ENCODE measurements at regions not wholly inside any gene's neighbourhood (a gene's known extent, or its start where the extent isn't known, plus 50 kb on each side); places are given as distances from the start of the nearest gene placed in this dataset.

DNA sequence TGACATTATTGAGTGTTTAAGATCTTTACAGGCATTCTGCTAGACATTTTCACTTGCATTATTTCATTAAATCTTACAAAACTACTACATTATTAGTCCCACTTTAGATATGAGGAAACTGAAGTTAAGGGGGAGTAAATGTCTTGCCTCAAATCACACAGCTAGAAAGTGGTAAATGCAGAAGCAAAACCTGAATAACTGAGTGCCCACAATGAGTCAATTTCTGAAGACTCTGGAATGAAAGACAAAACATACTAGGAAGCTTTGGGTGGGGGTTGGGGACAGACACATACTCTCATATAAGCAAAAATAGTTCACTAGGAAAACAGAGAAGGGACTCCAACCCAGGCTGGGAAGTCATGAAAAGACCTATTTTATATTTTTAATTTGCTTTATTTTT lies 214.4 kb upstream of the LRATD1 start:
- Mint-ChIP-seq H3K36me3 (ENCODE audit: low read depth) (no peaks in the 10 kb centered on the region), H3K4me3 (ENCODE audit: low read depth) (no peak overlapping the region), H3K27ac (no peak overlapping the region), H3K4me1 (ENCODE audit: low read depth) (no peaks in the 10 kb centered on the region), H3K27me3 (ENCODE audit: low read depth) (no peaks in the 10 kb centered on the region), H3K9me3 (peaks cover 18% of the 10 kb centered on the region)
- intact Hi-C loops (cut with micrococcal nuclease) = no loop called here
- DNase-seq (ENCODE audit: low spot score) = no peak

GRCh38 chr2:14420851-14421250 lies 211.7 kb upstream of the LRATD1 start:
- Mint-ChIP-seq H3K4me1 (ENCODE audit: low read depth) (no peaks in the 10 kb centered on the region), H3K27ac (no peak overlapping the region), H3K9me3 (peaks cover 9% of the 10 kb centered on the region), H3K36me3 (ENCODE audit: low read depth) (no peaks in the 10 kb centered on the region), H3K27me3 (ENCODE audit: low read depth) (no peaks in the 10 kb centered on the region), H3K4me3 (ENCODE audit: low read depth) (no peak overlapping the region)
- DNase-seq (ENCODE audit: low spot score) = no peak
- intact Hi-C loops (cut with micrococcal nuclease) = no loop called here

DNA sequence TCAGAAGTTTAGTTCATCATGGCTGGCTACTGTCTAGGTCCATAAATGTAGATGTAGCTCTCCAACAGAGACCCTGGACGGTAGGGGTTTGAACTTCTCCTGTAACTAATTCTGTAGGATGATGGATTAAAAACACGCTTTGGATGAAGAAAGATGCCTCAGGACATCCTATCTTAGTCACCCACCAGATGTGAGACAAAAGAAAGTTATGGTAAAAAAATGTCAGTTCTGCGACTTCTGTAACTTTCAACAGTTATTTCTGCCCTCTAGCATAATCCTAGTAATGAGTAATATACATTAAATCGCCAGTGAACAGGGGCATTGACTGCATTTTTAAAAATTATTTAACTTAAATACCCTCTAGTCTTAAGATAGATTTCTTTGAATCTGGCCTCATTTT lies 210.1 kb upstream of the LRATD1 start:
- no peaks in the 10 kb centered on the region for H3K4me1 Mint-ChIP-seq (ENCODE audit: low read depth)
- H3K27me3 Mint-ChIP-seq (ENCODE audit: low read depth) = no peaks in the 10 kb centered on the region
- intact Hi-C loops (cut with micrococcal nuclease) = no loop called here
- no peak overlapping the region for H3K4me3 Mint-ChIP-seq (ENCODE audit: low read depth)
- H3K9me3 Mint-ChIP-seq = peaks cover 9% of the 10 kb centered on the region
- no peak overlapping the region for H3K27ac Mint-ChIP-seq
- no peak for DNase-seq (ENCODE audit: low spot score)
- H3K36me3 Mint-ChIP-seq (ENCODE audit: low read depth) = no peaks in the 10 kb centered on the region

DNA sequence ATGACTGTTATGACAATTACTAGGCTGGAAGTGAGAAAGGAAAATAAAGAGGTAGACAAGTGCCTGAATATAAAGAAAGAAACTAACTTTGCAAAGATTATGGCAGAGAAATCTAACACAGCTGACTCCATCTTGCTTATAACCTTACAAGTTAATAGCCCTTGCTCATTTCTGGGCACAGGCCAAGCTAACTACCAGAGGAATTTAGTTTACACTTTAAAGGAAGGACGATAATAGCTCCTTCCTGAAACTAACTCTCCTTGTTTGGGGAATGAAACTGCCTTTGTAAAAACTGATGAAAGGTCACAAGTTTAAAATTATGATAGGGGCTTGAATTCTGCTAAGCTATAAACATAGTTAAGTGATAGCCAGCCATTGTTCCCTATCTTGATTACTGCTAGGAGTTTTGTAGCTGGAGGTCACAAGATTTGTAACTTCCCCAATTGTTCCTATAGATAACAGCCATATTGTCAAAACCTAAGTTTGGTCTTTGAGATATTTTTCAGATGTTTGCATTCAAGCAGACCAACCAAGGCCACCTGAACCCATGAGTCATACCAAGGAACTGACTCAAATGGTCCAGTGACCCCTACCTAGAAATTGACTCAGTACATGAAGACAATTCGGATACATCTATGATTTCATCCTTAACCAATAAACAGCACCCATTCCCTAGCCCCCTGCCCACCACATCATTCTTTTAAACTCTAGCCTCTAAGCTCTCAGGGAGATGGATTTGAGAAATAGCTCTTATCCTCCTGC lies 209.2 kb upstream of the LRATD1 start:
- no peak for DNase-seq (ENCODE audit: low spot score)
- intact Hi-C loops (cut with micrococcal nuclease) = no loop called here
- H3K36me3 Mint-ChIP-seq (ENCODE audit: low read depth) = no peaks in the 10 kb centered on the region
- no peak overlapping the region for H3K27ac Mint-ChIP-seq
- no peak overlapping the region for H3K4me3 Mint-ChIP-seq (ENCODE audit: low read depth)
- no peaks in the 10 kb centered on the region for H3K4me1 Mint-ChIP-seq (ENCODE audit: low read depth)
- H3K27me3 Mint-ChIP-seq (ENCODE audit: low read depth) = no peaks in the 10 kb centered on the region
- H3K9me3 Mint-ChIP-seq = peaks cover 4% of the 10 kb centered on the region

DNA sequence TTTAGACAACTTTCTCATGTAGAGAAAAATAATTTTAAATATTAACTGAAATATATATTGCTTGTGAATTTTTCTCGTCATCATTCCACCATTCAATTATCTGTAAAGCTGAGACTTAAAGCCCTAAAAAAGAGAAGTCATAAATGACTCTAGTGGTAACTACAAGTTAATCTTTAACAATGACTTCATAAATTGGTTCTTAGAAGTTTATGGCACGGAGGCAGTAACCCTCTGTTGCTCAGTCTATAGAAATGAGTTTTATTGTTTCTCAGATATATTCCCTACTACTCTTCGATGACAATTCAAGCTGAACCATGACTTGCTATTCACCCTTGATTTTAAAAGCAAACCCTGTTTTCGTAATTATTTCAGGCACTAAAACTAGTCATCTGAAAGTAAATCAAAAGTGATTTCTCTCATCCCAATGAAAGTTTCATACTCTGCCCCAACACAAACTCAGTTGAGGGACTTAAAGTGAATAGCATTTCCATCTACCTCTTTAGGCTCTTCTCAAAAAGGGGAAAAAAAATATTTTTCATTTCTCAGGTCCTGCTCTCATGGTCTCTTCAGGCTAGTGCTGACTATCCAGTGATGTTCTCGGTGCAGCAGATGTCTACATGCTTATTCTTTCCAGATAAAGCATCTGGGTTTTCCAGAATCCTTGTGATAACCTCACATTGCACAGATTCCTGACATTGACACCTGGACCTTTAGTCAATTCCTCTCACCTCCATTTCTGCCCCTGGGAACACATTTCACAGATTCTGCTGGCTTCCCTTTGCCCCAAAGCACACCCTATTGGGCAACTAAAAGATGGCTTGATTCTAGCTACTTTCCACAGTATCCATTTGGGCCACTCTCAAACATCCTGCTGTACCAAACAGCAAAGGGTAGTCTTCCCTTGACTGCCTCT lies 207.8 kb upstream of the LRATD1 start:
- no peak overlapping the region for H3K4me3 Mint-ChIP-seq (ENCODE audit: low read depth)

GRCh38 chr2:14425869-14426268 lies 206.6 kb upstream of the LRATD1 start:
- no peaks in the 10 kb centered on the region for H3K27me3 Mint-ChIP-seq (ENCODE audit: low read depth)
- intact Hi-C loops (cut with micrococcal nuclease) = no loop called here
- H3K27ac Mint-ChIP-seq = no peak overlapping the region
- no peaks in the 10 kb centered on the region for H3K4me1 Mint-ChIP-seq (ENCODE audit: low read depth)
- H3K4me3 Mint-ChIP-seq (ENCODE audit: low read depth) = no peak overlapping the region
- H3K9me3 Mint-ChIP-seq = peaks cover 4% of the 10 kb centered on the region
- no peak for DNase-seq (ENCODE audit: low spot score)
- H3K36me3 Mint-ChIP-seq (ENCODE audit: low read depth) = no peaks in the 10 kb centered on the region

More for the DNA sequence above, 207.8 kb upstream of the LRATD1 start:
- Mint-ChIP-seq H3K36me3 (ENCODE audit: low read depth) (no peaks in the 10 kb centered on the region), H3K27ac (no peak overlapping the region), H3K27me3 (ENCODE audit: low read depth) (no peaks in the 10 kb centered on the region), H3K4me1 (ENCODE audit: low read depth) (no peaks in the 10 kb centered on the region), H3K9me3 (peaks cover 7% of the 10 kb centered on the region)
- intact Hi-C loops (cut with micrococcal nuclease) = no loop called here
- DNase-seq (ENCODE audit: low spot score) = no peak

DNA sequence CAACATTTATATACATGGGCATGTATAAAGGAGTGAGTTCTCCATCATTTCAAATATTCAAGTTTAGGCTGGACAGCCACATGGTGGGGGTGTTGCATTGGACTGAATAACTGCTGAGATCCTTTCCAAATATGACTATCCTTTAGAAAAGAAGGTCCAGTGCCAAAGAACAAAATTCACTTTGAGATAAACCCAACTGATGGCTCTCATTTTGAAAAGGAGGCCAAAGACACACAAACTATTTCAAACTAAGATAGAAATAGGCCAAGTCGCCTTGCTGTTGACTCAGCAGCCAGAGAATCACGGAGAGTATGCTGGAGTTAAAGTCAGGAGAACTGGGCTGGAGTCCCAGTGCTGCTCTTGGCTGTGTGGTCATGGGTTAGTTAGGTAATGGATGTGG lies 204.5 kb upstream of the LRATD1 start:
- Mint-ChIP-seq H3K36me3 (ENCODE audit: low read depth) (no peaks in the 10 kb centered on the region), H3K4me1 (ENCODE audit: low read depth) (no peaks in the 10 kb centered on the region), H3K27me3 (ENCODE audit: low read depth) (no peaks in the 10 kb centered on the region), H3K27ac (no peak overlapping the region), H3K4me3 (ENCODE audit: low read depth) (no peak overlapping the region), H3K9me3 (peaks cover 7% of the 10 kb centered on the region)
- DNase-seq (ENCODE audit: low spot score) = no peak
- intact Hi-C loops (cut with micrococcal nuclease) = no loop called here

- no peak for DNase-seq (ENCODE audit: low spot score)
- H3K36me3 Mint-ChIP-seq (ENCODE audit: low read depth) = no peaks in the 10 kb centered on the region
- no peaks in the 10 kb centered on the region for H3K4me1 Mint-ChIP-seq (ENCODE audit: low read depth)
- H3K27ac Mint-ChIP-seq = no peak overlapping the region
- intact Hi-C loops (cut with micrococcal nuclease) = no loop called here
- no peak overlapping the region for H3K4me3 Mint-ChIP-seq (ENCODE audit: low read depth)
- H3K9me3 Mint-ChIP-seq = peaks cover 17% of the 10 kb centered on the region
- no peaks in the 10 kb centered on the region for H3K27me3 Mint-ChIP-seq (ENCODE audit: low read depth)
These were observed 198.5 kb upstream of the LRATD1 start for GRCh38 chr2:14433946-14434495.

DNA sequence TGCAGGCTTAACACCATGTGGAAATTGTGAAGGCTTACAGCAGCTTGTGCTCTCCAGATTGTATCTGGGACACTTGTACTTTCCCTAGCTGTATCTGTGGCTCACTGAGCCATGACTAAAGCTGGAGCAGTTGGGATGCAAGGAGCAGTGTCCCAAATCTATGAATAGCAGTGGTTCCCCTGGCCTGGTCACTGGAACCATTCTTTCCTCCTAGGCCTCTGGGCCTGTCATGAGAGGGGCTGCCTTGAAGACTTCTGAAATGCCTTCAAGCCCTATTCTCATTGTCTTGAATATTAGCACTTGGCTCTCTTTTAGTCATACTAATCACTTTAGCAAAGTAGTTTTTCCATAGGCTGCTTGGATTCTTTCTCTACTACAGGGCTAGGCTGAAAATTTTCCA lies 186.8 kb upstream of the LRATD1 start:
- Mint-ChIP-seq H3K9me3 (peaks cover 22% of the 10 kb centered on the region), H3K36me3 (ENCODE audit: low read depth) (no peaks in the 10 kb centered on the region), H3K27me3 (ENCODE audit: low read depth) (no peaks in the 10 kb centered on the region), H3K4me3 (ENCODE audit: low read depth) (no peak overlapping the region), H3K27ac (no peak overlapping the region), H3K4me1 (ENCODE audit: low read depth) (no peaks in the 10 kb centered on the region)
- DNase-seq (ENCODE audit: low spot score) = no peak
- intact Hi-C loops (cut with micrococcal nuclease) = no loop called here

- Mint-ChIP-seq H3K4me3 (ENCODE audit: low read depth) (no peak overlapping the region), H3K4me1 (ENCODE audit: low read depth) (no peaks in the 10 kb centered on the region), H3K27ac (no peak overlapping the region), H3K27me3 (ENCODE audit: low read depth) (no peaks in the 10 kb centered on the region), H3K9me3 (peaks cover 22% of the 10 kb centered on the region), H3K36me3 (ENCODE audit: low read depth) (no peaks in the 10 kb centered on the region)
- no peak for DNase-seq (ENCODE audit: low spot score)
- intact Hi-C loops (cut with micrococcal nuclease) = no loop called here
These were observed 184.2 kb upstream of the LRATD1 start for GRCh38 chr2:14448340-14448739.

GRCh38 chr2:14451312-14451711 lies 181.2 kb upstream of the LRATD1 start:
- Mint-ChIP-seq H3K4me1 (ENCODE audit: low read depth) (no peaks in the 10 kb centered on the region), H3K27ac (no peak overlapping the region), H3K4me3 (ENCODE audit: low read depth) (no peak overlapping the region), H3K9me3 (peaks cover 10% of the 10 kb centered on the region), H3K27me3 (ENCODE audit: low read depth) (no peaks in the 10 kb centered on the region), H3K36me3 (ENCODE audit: low read depth) (no peaks in the 10 kb centered on the region)
- intact Hi-C loops (cut with micrococcal nuclease) = no loop called here
- DNase-seq (ENCODE audit: low spot score) = no peak

DNA sequence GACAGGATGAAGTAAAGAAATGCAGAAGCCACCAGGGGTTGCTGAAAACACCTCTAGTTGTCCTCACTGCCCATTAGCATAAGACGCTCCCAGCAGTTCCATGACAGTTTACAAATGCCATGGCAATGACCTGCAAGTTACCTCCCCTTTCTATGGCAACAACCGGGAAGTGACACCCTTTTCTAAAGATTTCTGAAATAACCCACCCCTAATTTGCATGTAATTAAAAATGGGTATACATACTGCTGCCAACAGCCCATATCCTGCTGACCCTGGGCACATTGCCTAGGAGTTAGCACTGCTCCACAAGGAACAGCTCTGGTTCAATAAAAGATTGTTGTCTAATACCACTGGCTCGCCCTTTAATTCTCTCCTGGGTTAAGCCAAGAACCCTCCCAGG lies 178.3 kb upstream of the LRATD1 start:
- no peaks in the 10 kb centered on the region for H3K27me3 Mint-ChIP-seq (ENCODE audit: low read depth)
- no peaks in the 10 kb centered on the region for H3K4me1 Mint-ChIP-seq (ENCODE audit: low read depth)
- intact Hi-C loops (cut with micrococcal nuclease) = no loop called here
- peaks cover 28% of the 10 kb centered on the region for H3K9me3 Mint-ChIP-seq
- DNase-seq (ENCODE audit: low spot score) = no peak
- H3K4me3 Mint-ChIP-seq (ENCODE audit: low read depth) = no peak overlapping the region
- H3K36me3 Mint-ChIP-seq (ENCODE audit: low read depth) = no peaks in the 10 kb centered on the region
- H3K27ac Mint-ChIP-seq = no peak overlapping the region

DNA sequence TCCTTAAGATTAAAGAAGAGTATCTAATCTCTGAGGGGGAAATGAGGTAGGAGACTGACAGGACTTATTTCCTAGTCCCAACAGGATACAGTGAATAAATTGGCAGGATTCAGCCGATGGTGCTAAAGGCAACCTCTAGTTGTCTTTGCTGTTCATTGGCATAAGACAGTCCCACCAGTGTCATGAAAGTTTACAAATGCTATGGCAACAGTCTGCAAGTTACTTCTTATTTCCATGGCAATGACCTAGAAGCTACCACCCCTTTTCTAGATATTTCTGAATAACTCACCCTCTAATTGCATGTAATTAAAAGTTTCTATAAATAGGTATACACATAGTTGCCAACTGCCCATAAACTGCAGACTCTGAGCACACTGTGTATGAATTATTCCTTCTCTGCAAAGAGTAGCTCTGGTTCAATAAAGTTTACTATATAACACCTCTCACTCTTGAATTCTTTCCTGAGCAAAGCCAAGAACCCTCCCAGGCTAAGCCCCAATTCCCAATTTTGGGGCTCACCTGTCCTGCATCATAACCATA lies 172.7 kb upstream of the LRATD1 start:
- Mint-ChIP-seq H3K4me1 (ENCODE audit: low read depth) (no peaks in the 10 kb centered on the region), H3K36me3 (ENCODE audit: low read depth) (no peaks in the 10 kb centered on the region), H3K27me3 (ENCODE audit: low read depth) (no peaks in the 10 kb centered on the region), H3K27ac (no peak overlapping the region), H3K4me3 (ENCODE audit: low read depth) (no peak overlapping the region), H3K9me3 (peaks cover 33% of the 10 kb centered on the region)
- intact Hi-C loops (cut with micrococcal nuclease) = no loop called here
- DNase-seq (ENCODE audit: low spot score) = no peak
